GM12865 (cell line): ENCODE measurements at regions not wholly inside any gene's neighbourhood (a gene's known extent, or its start where the extent isn't known, plus 50 kb on each side); places are given as distances from the start of the nearest gene placed in this dataset.
"Not testable (repeated sequence)": the region's sequence is repeated elsewhere in the genome, so short reads cannot be mapped to it uniquely, and the experiment has no call there.

Experiments
- DNase-seq: peaks from one replicate; pipeline ENCODE4 v3.0.0; 2010; ENCODE audit warnings: low read depth
- H3K4me3 ChIP-seq: 2 replicates; pipeline ENCODE4 v1.5.1; 2011; ENCODE audit warnings: mild to moderate bottlenecking, low read depth, low read length, control low read depth
- TF ChIP-seq, protein P1 (sequence below): IDR thresholded peaks from 2 replicates; pipeline ENCODE4 v1.5.1; 2011; ENCODE audit warnings: low read length, control low read depth, low read depth, inconsistent platforms; ENCODE audit not compliant: insufficient read depth; ENCODE audit errors: missing control alignments

DNA sequence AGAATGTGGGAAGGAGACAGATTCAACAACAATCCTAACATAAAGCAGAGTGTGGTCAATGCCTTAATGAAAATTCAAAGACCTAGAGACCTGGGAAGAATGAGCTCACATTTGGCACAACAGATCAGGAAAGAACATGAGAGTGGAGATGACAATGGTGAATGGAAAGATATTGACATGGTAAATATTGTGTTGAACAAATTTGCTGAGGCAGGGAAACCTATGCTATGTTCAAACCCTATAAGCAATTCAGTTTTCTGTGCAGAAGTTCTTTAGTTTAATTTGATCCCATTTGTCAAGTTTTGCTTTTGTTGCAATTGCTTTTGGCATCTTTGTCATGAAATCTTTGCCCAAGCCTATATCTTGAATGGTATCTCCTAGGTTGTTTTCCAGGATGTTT lies 199.4 kb upstream of the LRRTM4 start:
- H3K4me3 ChIP-seq: no peak overlapping the region

DNA sequence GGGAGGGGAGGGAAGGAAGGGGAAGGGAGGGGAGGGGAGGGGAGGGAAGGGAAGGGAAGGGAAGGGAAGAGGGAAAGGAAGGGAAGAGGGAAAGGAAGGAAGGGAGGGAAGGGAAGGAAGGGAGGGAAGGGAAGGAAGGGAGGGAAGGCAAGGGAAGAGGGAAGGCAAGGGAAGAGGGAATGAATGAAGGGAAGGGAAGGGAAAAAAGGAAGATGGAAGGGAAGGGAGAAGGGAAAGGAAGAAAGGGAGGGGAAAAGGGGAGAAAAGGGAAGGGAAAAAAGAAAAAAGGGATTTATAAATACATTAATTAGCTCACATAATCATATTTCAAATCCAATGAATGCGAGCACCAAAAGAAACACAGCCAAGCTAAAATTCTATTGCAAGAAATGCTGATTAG lies 202.9 kb upstream of the LRRTM4 start:
- TF ChIP-seq, protein P1, sequence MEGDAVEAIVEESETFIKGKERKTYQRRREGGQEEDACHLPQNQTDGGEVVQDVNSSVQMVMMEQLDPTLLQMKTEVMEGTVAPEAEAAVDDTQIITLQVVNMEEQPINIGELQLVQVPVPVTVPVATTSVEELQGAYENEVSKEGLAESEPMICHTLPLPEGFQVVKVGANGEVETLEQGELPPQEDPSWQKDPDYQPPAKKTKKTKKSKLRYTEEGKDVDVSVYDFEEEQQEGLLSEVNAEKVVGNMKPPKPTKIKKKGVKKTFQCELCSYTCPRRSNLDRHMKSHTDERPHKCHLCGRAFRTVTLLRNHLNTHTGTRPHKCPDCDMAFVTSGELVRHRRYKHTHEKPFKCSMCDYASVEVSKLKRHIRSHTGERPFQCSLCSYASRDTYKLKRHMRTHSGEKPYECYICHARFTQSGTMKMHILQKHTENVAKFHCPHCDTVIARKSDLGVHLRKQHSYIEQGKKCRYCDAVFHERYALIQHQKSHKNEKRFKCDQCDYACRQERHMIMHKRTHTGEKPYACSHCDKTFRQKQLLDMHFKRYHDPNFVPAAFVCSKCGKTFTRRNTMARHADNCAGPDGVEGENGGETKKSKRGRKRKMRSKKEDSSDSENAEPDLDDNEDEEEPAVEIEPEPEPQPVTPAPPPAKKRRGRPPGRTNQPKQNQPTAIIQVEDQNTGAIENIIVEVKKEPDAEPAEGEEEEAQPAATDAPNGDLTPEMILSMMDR: no peak
- no peak overlapping the region for H3K4me3 ChIP-seq
- DNase-seq: no peak

More for the DNA sequence above, 199.4 kb upstream of the LRRTM4 start:
- no peak for DNase-seq
- TF ChIP-seq, protein P1: no peak

DNA sequence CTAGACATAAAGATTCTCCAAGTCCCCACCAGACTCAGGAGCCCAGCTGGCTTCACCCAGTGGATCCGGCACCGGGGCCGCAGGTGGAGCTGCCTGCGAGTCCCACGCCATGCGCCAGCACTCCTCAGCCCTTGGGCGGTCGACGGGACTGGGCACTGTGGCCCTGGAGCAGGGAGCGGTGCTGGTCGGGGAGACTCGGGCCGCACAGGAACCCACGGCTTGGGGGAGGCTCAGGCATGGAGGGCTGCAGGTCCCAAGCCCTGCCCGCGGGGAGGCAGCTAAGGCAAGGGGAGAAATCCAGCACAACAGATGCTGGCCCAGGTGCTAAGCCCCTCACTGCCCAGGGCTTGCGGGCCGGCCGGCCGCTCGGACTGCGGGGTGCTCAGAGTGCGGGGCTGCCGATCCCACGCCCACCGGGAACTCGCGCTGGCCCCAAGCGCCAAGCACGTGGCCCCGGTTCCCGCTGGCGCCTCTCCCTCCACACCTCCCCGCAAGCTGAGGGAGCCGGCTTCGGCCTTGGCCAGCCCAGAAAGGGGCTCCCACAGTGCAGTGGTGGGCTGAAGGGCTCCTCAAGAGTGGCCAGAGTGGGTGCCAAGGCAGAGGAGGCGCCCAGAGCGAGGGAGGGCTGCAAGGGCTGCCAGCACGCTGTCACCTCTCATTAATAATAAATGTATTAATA lies 212.6 kb upstream of the LRRTM4 start:
- DNase-seq, H3K4me3 ChIP-seq: not testable (repeated sequence)

DNA sequence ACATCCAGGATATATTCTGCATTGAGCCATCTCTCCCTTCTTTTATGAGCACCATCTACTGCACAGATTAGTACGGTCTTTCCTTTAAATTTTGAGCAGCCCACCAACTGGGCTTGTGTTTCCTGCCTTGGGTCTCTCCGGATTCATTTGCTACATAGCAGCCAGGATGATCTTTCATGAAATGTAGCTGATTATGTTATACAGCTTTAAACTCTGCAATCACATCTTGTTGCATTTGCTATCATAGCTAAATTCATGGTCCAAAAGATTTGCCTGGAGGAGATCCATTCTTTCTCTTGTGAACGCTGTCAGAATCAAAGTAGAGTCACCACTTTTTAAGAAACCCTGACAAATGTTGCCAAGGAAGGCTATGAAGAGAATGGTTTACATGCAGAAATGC lies 215.1 kb upstream of the LRRTM4 start:
- no peak overlapping the region for H3K4me3 ChIP-seq
- no peak for DNase-seq
- TF ChIP-seq, protein P1: no peak

DNA sequence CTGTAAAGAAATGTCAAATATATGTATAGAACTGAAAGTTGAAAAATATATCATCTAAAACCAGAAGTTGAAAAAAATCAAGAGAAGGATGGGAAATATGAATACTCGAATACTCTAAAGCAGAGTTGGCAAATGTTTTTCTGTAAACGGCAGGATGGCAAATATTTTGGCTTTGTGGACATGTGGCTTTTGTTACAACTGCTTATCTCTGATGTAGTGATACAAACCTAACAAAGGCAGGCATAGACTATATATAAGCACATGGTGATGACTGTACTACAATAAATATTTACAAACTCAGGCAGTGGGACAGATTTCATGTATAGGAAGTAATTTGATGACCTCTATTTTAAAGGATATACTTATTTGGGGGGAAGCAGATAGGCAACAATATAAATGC lies 224.6 kb upstream of the LRRTM4 start:
- no peak overlapping the region for H3K4me3 ChIP-seq
- no peak for DNase-seq
- TF ChIP-seq, protein P1: no peak

DNA sequence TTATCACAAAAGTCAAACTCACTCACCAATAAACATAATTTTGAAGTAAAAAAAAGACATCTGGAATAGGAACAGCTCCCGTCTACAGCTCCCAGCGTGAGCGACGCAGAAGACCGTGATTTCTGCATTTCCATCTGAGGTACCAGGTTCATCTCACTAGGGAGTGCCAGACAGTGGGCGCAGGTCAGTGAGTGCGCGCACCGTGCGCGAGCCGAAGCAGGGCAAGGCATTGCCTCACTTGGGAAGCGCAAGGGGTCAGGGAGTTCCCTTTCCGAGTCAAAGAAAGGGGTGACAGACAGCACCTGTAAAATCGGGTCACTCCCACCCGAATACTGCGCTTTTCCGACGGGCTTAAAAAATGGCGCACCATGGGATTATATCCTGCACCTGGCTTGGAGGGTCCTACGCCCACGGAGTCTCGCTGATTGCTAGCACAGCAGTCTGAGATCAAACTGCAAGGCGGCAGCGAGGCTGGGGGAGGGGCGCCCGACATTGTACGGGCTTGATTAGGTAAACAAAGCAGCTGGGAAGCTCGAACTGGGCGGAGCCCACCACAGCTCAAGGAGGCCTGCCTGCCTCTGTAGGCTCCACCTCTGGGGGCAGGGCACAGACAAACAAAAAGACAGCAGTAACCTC lies 231.7 kb upstream of the LRRTM4 start:
- H3K4me3 ChIP-seq, DNase-seq: not testable (repeated sequence)

DNA sequence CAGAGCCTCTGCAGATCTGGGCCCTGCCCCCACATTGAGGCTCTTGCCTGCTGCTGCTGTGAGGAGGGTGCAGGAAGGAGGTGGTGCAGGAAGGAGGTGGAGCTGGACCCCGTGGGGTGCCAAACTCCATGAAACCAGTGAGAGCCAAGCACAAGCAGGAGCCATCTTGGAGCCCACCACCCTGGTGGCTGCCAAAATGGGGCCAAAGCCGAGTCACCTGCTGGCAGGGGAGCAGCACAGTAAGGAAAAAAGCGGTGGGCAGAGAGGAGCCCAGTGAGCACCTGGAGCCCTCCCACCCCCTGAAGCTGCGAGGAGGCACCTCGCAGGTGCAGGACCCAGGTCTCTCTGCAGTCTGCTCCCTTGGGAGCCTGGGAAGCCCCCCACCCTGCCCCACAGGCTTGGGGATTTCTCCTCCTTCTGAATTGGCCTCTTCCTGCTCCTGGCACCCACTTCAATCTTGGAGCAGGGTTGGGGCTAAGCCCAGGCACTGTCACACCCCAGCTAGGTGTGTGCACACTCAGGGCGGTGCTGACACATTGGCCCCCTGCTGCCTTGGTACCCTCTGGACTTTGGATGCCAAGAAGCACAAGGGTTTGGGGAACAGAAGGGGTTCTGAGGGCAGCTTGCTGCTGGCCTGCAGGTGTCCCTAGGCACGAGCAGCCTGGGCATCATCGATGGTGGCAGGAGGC lies 245.4 kb upstream of the LRRTM4 start:
- TF ChIP-seq, protein P1: no peak
- H3K4me3 ChIP-seq: no peak overlapping the region
- DNase-seq: no peak

DNA sequence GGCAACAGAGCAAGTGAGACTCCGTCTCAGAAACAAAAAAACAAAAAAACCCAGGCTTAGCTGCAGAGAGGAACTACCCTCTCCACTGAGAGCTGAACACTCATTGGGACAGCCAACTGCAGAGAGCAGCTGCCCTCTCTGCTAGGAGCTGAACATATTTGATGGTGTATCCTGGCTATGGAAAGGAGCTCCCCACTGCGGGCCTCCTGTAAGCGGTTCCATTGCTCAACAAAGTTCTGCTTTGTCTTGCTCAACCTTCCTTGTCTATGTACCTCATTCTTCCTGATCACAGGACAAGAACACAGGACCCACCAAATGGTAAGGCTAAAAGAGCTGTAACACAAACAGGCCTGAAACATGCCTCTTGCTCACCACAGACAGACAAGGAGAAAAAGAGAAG lies 246.3 kb upstream of the LRRTM4 start:
- no peak overlapping the region for H3K4me3 ChIP-seq
- no peak for DNase-seq
- TF ChIP-seq, protein P1: no peak
